ENCODE measurements at regions not wholly inside any gene's neighbourhood (a gene's known extent, or its start where the extent isn't known, plus 50 kb on each side); places are given as distances from the start of the nearest gene placed in this dataset.

DNA sequence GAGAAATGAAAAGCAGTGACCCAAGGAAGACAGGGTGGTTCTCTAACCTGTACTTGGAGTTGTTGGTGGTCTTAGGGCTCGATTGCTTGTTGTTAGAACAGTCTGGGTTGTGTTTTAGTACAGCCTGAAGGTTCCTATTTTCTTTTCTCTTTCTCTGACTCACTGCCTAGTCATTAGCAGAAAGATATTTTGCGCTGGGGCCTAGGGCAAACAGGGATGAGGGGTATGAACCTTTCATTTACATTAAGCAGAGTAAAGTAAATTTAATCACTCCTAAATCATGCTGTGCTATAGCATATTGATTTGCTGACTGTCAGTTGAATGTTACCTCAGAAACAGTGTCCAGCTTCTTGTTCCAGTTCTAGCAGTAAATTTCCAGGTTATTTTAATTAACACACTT lies 197.2 kb downstream of the RWDD3 start:
- no peak overlapping the region for H3K27ac ChIP-seq (ENCODE audit: low read depth, low read length)
- 89% methylated on average over 1 of the region's 2 CpGs for WGBS
- no peaks in the 10 kb centered on the region for H3K36me3 ChIP-seq (ENCODE audit: insufficient read depth, low read length)
- no peaks in the 10 kb centered on the region for H3K9me3 ChIP-seq (ENCODE audit: insufficient read depth, low read depth, low read length)
- no peak overlapping the region for H3K4me3 ChIP-seq (ENCODE audit: low read length)
- H3K4me1 ChIP-seq (ENCODE audit: insufficient read depth, low read length), result no peaks in the 10 kb centered on the region
- H3K9ac ChIP-seq (ENCODE audit: low read depth, low read length), result no peak overlapping the region
- no peaks in the 10 kb centered on the region for H3K27me3 ChIP-seq (ENCODE audit: insufficient read depth, low read length)

DNA sequence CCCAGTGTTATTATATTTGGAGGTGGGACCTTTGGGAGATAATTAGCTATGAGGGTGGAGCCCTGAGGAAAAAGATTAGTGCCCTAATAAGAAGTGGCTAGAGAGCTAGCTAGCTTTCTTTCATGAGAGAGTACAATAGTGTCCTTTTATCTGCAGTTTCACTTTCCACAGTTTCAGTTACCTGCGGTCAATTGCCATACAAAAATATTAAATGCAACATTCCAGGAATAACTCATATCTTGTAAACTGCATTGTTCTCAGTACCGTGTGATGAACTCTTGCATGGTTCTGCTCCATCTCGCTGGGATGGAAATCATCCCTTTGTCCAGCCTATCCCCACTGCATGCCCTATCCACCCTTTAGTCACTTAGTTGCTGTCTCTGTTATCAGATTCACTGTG lies 201.6 kb downstream of the RWDD3 start:
- Histone ChIP-seq H3K9me3 (ENCODE audit: insufficient read depth, low read depth, low read length) (no peaks in the 10 kb centered on the region), H3K36me3 (ENCODE audit: insufficient read depth, low read length) (no peaks in the 10 kb centered on the region), H3K4me3 (ENCODE audit: low read length) (no peak overlapping the region), H3K27me3 (ENCODE audit: insufficient read depth, low read length) (no peaks in the 10 kb centered on the region), H3K9ac (ENCODE audit: low read depth, low read length) (no peak overlapping the region), H3K27ac (ENCODE audit: low read depth, low read length) (no peak overlapping the region), H3K4me1 (ENCODE audit: insufficient read depth, low read length) (peaks cover 25% of the 10 kb centered on the region)
- 96% methylated on average over 3 of the region's 3 CpGs for WGBS

- whole genome bisulfite sequencing, result 82% methylated on average over 2 of the region's 3 CpGs
- H3K4me3 ChIP-seq (ENCODE audit: low read length), result no peak overlapping the region
- no peaks in the 10 kb centered on the region for H3K27me3 ChIP-seq (ENCODE audit: insufficient read depth, low read length)
- no peaks in the 10 kb centered on the region for H3K36me3 ChIP-seq (ENCODE audit: insufficient read depth, low read length)
- no peaks in the 10 kb centered on the region for H3K9me3 ChIP-seq (ENCODE audit: insufficient read depth, low read depth, low read length)
- no peak overlapping the region for H3K9ac ChIP-seq (ENCODE audit: low read depth, low read length)
- H3K27ac ChIP-seq (ENCODE audit: low read depth, low read length), result no peak overlapping the region
- H3K4me1 ChIP-seq (ENCODE audit: insufficient read depth, low read length), result peaks cover 25% of the 10 kb centered on the region
Measured at GRCh38 chr1:95437011-95437410, 203.0 kb downstream of the RWDD3 start.

DNA sequence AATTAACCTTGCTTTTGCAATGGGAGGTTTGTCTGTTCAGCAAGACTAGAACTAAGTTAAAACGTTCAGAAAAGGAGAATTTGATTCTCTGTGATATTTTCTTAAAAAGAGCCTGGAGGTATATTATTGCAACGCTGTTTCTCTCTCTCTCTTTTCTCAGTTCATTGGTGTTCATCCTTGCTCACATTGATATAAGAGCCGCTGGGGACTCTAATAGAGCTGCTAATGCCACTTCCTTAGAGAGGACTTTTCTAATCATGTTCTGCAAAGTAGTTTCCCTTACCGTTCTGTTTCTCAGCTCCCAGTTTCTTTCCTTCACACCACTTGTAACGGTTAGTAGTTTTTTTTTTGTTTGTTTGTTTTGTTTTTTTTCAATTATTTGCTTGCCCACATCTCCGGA lies 203.8 kb downstream of the RWDD3 start:
- Histone ChIP-seq H3K9ac (ENCODE audit: low read depth, low read length) (no peak overlapping the region), H3K4me3 (ENCODE audit: low read length) (no peak overlapping the region), H3K4me1 (ENCODE audit: insufficient read depth, low read length) (peaks cover 25% of the 10 kb centered on the region), H3K36me3 (ENCODE audit: insufficient read depth, low read length) (no peaks in the 10 kb centered on the region), H3K27ac (ENCODE audit: low read depth, low read length) (no peak overlapping the region), H3K27me3 (ENCODE audit: insufficient read depth, low read length) (no peaks in the 10 kb centered on the region), H3K9me3 (ENCODE audit: insufficient read depth, low read depth, low read length) (no peaks in the 10 kb centered on the region)
- 75% methylated on average over 5 of the region's 6 CpGs for WGBS

- peaks cover 25% of the 10 kb centered on the region for H3K4me1 ChIP-seq (ENCODE audit: insufficient read depth, low read length)
- 77% methylated on average over 3 of the region's 4 CpGs for WGBS
Measured at GRCh38 chr1:95438218-95438948, 204.4 kb downstream of the RWDD3 start.

GRCh38 chr1:95440511-95440910 lies 206.5 kb downstream of the RWDD3 start:
- H3K4me3 ChIP-seq (ENCODE audit: low read length), result no peak overlapping the region
- no peak overlapping the region for H3K9ac ChIP-seq (ENCODE audit: low read depth, low read length)
- H3K36me3 ChIP-seq (ENCODE audit: insufficient read depth, low read length), result no peaks in the 10 kb centered on the region
- H3K27ac ChIP-seq (ENCODE audit: low read depth, low read length), result no peak overlapping the region
- H3K9me3 ChIP-seq (ENCODE audit: insufficient read depth, low read depth, low read length), result no peaks in the 10 kb centered on the region
- H3K4me1 ChIP-seq (ENCODE audit: insufficient read depth, low read length), result peaks cover 25% of the 10 kb centered on the region
- no peaks in the 10 kb centered on the region for H3K27me3 ChIP-seq (ENCODE audit: insufficient read depth, low read length)
- WGBS, result 100% methylated on average over 4 of the region's 4 CpGs

More at GRCh38 chr1:95438218-95438948, 204.4 kb downstream of the RWDD3 start:
- Histone ChIP-seq H3K27me3 (ENCODE audit: insufficient read depth, low read length) (no peaks in the 10 kb centered on the region), H3K9me3 (ENCODE audit: insufficient read depth, low read depth, low read length) (no peaks in the 10 kb centered on the region), H3K27ac (ENCODE audit: low read depth, low read length) (no peak overlapping the region), H3K9ac (ENCODE audit: low read depth, low read length) (no peak overlapping the region), H3K36me3 (ENCODE audit: insufficient read depth, low read length) (no peaks in the 10 kb centered on the region), H3K4me3 (ENCODE audit: low read length) (no peak overlapping the region)

GRCh38 chr1:95449516-95449915 lies 215.5 kb downstream of the RWDD3 start:
- 95% methylated on average over 3 of the region's 3 CpGs for WGBS
- H3K9ac ChIP-seq (ENCODE audit: low read depth, low read length), result no peak overlapping the region

GRCh38 chr1:95451054-95451453 lies 217.0 kb downstream of the RWDD3 start:
- no peak overlapping the region for H3K4me3 ChIP-seq (ENCODE audit: low read length)
- 85% methylated on average over 3 of the region's 3 CpGs for WGBS
- no peaks in the 10 kb centered on the region for H3K27me3 ChIP-seq (ENCODE audit: insufficient read depth, low read length)
- H3K9me3 ChIP-seq (ENCODE audit: insufficient read depth, low read depth, low read length), result peaks cover 6% of the 10 kb centered on the region; the same call in 1 of the 2 replicates
- no peaks in the 10 kb centered on the region for H3K36me3 ChIP-seq (ENCODE audit: insufficient read depth, low read length)
- no peaks in the 10 kb centered on the region for H3K4me1 ChIP-seq (ENCODE audit: insufficient read depth, low read length)
- no peak overlapping the region for H3K9ac ChIP-seq (ENCODE audit: low read depth, low read length)
- H3K27ac ChIP-seq (ENCODE audit: low read depth, low read length), result no peak overlapping the region

More at GRCh38 chr1:95449516-95449915, 215.5 kb downstream of the RWDD3 start:
- Histone ChIP-seq H3K27me3 (ENCODE audit: insufficient read depth, low read length) (no peaks in the 10 kb centered on the region), H3K36me3 (ENCODE audit: insufficient read depth, low read length) (no peaks in the 10 kb centered on the region), H3K4me3 (ENCODE audit: low read length) (no peak overlapping the region), H3K27ac (ENCODE audit: low read depth, low read length) (no peak overlapping the region), H3K9me3 (ENCODE audit: insufficient read depth, low read depth, low read length) (no peaks in the 10 kb centered on the region), H3K4me1 (ENCODE audit: insufficient read depth, low read length) (no peaks in the 10 kb centered on the region)

- Histone ChIP-seq H3K27me3 (ENCODE audit: insufficient read depth, low read length) (no peaks in the 10 kb centered on the region), H3K36me3 (ENCODE audit: insufficient read depth, low read length) (no peaks in the 10 kb centered on the region), H3K9me3 (ENCODE audit: insufficient read depth, low read depth, low read length) (peaks cover 6% of the 10 kb centered on the region; the same call in 1 of the 2 replicates), H3K9ac (ENCODE audit: low read depth, low read length) (no peak overlapping the region), H3K27ac (ENCODE audit: low read depth, low read length) (no peak overlapping the region), H3K4me1 (ENCODE audit: insufficient read depth, low read length) (no peaks in the 10 kb centered on the region), H3K4me3 (ENCODE audit: low read length) (no peak overlapping the region)
- WGBS, result over 99% methylated on average over 3 of the region's 3 CpGs
Measured at GRCh38 chr1:95451904-95452303, 217.9 kb downstream of the RWDD3 start.

GRCh38 chr1:95453053-95453452 lies 219.0 kb downstream of the RWDD3 start:
- no peak overlapping the region for H3K9ac ChIP-seq (ENCODE audit: low read depth, low read length)
- no peaks in the 10 kb centered on the region for H3K4me1 ChIP-seq (ENCODE audit: insufficient read depth, low read length)
- no peak overlapping the region for H3K27ac ChIP-seq (ENCODE audit: low read depth, low read length)
- H3K36me3 ChIP-seq (ENCODE audit: insufficient read depth, low read length), result no peaks in the 10 kb centered on the region
- no peak overlapping the region for H3K4me3 ChIP-seq (ENCODE audit: low read length)
- peaks cover 6% of the 10 kb centered on the region; the same call in 1 of the 2 replicates for H3K9me3 ChIP-seq (ENCODE audit: insufficient read depth, low read depth, low read length)
- 100% methylated on average over 1 of the region's 2 CpGs for WGBS
- H3K27me3 ChIP-seq (ENCODE audit: insufficient read depth, low read length), result no peaks in the 10 kb centered on the region

DNA sequence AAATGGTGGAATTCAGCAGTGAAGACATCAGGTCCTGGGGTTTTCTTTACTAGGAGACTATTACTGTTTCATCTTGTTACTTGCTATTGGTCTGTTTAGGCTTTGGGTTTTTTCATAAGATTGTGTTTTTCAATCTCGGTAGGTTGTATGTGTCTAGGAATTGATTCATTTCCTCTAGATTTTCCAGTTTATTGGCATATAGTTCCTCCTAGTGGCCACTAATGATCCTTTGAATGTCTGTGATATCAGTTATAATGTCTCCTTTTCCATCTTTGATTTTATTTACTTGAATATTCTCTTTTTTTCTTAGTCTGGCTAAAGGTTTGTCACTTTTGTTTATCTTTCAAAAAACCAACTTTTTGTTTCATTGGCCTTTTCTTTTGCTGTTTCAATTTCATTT lies 233.0 kb downstream of the RWDD3 start:
- WGBS, result 100% methylated on average over 1 of the region's 1 CpG
- Histone ChIP-seq H3K36me3 (ENCODE audit: insufficient read depth, low read length) (no peaks in the 10 kb centered on the region), H3K4me1 (ENCODE audit: insufficient read depth, low read length) (no peaks in the 10 kb centered on the region), H3K4me3 (ENCODE audit: low read length) (no peak overlapping the region), H3K9ac (ENCODE audit: low read depth, low read length) (no peak overlapping the region), H3K27ac (ENCODE audit: low read depth, low read length) (no peak overlapping the region), H3K27me3 (ENCODE audit: insufficient read depth, low read length) (no peaks in the 10 kb centered on the region), H3K9me3 (ENCODE audit: insufficient read depth, low read depth, low read length) (peaks cover 6% of the 10 kb centered on the region; the same call in 1 of the 2 replicates)
